ENCODE measurements at regions not wholly inside any gene's neighbourhood (a gene's known extent, or its start where the extent isn't known, plus 50 kb on each side); places are given as distances from the start of the nearest gene placed in this dataset.

DNA sequence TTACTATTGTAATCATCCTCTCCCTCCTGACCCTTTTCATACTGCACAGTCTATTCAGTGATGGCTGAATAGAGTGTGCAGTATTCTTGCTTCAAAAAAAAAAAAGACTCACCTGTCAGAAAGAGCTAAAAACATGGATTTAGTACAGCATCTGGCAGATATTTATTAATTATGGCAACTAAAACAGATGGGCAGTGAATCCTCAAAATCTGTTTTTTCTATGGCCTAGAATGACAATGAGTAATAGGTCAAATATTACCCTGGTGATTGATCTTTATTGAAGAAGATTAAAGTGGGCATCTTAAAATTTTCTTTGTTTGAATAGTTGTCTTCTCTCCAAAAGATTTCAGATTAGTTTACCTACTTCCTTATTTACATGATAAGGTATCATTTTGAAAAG is 543.6 kb downstream of the FOXG1 start:
- no peak for TF ChIP-seq POLR2AphosphoS5 (IDR thresholded peaks at IDR 0.05)
- TF ChIP-seq, protein P1, sequence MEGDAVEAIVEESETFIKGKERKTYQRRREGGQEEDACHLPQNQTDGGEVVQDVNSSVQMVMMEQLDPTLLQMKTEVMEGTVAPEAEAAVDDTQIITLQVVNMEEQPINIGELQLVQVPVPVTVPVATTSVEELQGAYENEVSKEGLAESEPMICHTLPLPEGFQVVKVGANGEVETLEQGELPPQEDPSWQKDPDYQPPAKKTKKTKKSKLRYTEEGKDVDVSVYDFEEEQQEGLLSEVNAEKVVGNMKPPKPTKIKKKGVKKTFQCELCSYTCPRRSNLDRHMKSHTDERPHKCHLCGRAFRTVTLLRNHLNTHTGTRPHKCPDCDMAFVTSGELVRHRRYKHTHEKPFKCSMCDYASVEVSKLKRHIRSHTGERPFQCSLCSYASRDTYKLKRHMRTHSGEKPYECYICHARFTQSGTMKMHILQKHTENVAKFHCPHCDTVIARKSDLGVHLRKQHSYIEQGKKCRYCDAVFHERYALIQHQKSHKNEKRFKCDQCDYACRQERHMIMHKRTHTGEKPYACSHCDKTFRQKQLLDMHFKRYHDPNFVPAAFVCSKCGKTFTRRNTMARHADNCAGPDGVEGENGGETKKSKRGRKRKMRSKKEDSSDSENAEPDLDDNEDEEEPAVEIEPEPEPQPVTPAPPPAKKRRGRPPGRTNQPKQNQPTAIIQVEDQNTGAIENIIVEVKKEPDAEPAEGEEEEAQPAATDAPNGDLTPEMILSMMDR (IDR thresholded peaks at IDR 0.05) = no peak
- no peak for TF ChIP-seq POLR2A (IDR thresholded peaks at IDR 0.05; ENCODE audit: low read depth)
- TF ChIP-seq EP300 (IDR thresholded peaks at IDR 0.05) = no peak
- H3K27ac ChIP-seq (replicated peaks in 1 of 4) = no peak overlapping the region
- no peak for DNase-seq (ENCODE audit: extremely low spot score)
- H3K36me3 ChIP-seq = no peaks in the 10 kb centered on the region
- H3K27me3 ChIP-seq = no peaks in the 10 kb centered on the region
- intact Hi-C loops (cut with DNase I) = no loop called here
- no peak overlapping the region for H3K4me3 ChIP-seq
- H3K4me1 ChIP-seq = no peaks in the 10 kb centered on the region
- no peaks in the 10 kb centered on the region for H3K9me3 ChIP-seq

DNA sequence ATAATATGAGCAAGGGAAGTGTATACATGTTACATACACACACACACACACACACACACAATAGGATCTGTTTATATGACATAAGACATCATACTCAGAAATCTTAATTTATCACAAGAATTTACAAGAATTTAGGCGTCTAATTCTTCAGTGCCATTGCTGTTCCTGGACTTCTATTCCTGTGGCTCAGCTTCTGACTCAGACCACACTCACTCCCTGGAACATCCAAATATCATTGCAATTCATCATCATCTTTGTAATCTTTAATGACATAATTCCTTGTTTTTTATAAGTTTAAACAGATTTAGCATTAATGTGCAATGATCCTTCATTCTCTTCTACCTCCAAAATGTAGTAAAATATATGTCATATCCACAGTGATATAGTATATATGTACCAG is 544.2 kb downstream of the FOXG1 start:
- DNase-seq (ENCODE audit: extremely low spot score) = no peak
- Histone ChIP-seq H3K4me3 (no peak overlapping the region), H3K27ac (replicated peaks in 1 of 4) (no peak overlapping the region), H3K36me3 (no peaks in the 10 kb centered on the region), H3K4me1 (no peaks in the 10 kb centered on the region), H3K9me3 (no peaks in the 10 kb centered on the region), H3K27me3 (no peaks in the 10 kb centered on the region)
- TF ChIP-seq EP300 (IDR thresholded peaks at IDR 0.05) (no peak), POLR2A (IDR thresholded peaks at IDR 0.05; ENCODE audit: low read depth) (no peak), POLR2AphosphoS5 (IDR thresholded peaks at IDR 0.05) (no peak)
- TF ChIP-seq, protein P1 (IDR thresholded peaks at IDR 0.05) = no peak
- intact Hi-C loops (cut with DNase I) = no loop called here
- 61% methylated on average over 1 of the region's 1 CpG for WGBS

DNA sequence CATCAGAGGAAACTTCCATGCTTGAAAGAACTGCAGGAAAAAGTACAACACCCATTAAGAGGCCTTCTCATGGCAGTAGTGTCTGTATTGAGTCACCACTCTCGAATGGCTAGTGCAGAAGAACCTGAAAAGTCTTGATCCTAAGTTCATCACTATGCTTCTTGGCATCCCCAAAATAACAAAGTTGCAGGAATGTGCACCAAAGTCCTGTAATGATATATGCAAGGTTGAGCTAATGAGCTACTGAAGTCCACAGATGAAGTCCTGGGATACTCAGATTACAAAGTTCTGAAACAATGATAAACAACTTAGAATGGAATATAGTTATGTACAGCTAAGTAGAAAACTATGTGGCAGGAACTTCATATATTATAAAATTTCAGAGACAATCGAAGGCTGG is 545.4 kb downstream of the FOXG1 start:
- Histone ChIP-seq H3K9me3 (no peaks in the 10 kb centered on the region), H3K4me3 (no peak overlapping the region), H3K27ac (replicated peaks in 1 of 4) (no peak overlapping the region), H3K4me1 (no peaks in the 10 kb centered on the region), H3K27me3 (no peaks in the 10 kb centered on the region), H3K36me3 (no peaks in the 10 kb centered on the region)
- TF ChIP-seq, protein P1 (IDR thresholded peaks at IDR 0.05) = no peak
- TF ChIP-seq POLR2A (IDR thresholded peaks at IDR 0.05; ENCODE audit: low read depth) (no peak), POLR2AphosphoS5 (IDR thresholded peaks at IDR 0.05) (no peak), EP300 (IDR thresholded peaks at IDR 0.05) (no peak)
- intact Hi-C loops (cut with DNase I) = no loop called here
- no peak for DNase-seq (ENCODE audit: extremely low spot score)
- 62% methylated on average over 2 of the region's 2 CpGs for WGBS

DNA sequence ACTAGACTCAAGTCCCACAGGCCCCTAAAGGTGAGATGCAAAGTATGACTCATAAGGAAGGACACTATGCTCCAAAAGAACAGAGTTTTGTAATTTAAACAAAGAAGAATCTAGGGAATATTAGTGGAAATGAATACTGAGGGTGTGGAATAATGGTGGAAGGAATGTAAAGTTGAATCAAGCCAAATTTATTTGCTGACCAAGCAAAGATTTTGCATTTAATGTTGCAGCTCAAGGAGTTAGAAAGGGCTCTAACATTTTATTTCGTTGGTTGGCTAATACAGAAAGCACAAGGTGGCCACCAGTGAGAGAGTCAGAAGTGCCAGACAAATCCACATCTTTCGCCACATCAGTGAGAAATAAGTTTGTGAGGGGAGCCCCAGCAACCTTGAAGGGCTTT is 550.3 kb downstream of the FOXG1 start:
- intact Hi-C loops (cut with DNase I) = no loop called here
- WGBS = 89% methylated on average over 2 of the region's 2 CpGs
- no peak overlapping the region for H3K4me3 ChIP-seq

DNA sequence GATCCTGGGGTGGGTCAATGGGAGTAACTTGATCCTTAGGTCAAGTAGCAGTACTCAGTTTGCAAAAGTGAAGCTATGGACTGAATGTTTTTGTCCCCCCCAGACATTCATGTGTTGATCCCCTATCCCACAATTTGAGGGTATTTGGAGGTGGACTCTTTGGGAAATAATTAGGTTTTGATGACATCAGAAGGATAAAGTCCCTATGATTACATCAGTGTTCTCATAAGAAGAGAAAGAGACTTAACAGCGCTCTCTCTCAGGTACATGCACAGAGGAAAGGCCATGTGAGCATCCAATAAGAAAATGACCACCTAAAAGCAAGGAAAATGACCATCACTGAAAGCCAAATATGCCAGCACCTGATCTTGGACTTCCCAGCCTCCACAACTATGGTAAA is 550.8 kb downstream of the FOXG1 start:
- WGBS = 84% methylated on average over 1 of the region's 1 CpG

More for the DNA sequence above, 550.3 kb downstream of the FOXG1 start:
- H3K9me3 ChIP-seq = no peaks in the 10 kb centered on the region
- no peaks in the 10 kb centered on the region for H3K27me3 ChIP-seq
- H3K36me3 ChIP-seq = no peaks in the 10 kb centered on the region
- H3K4me1 ChIP-seq = no peaks in the 10 kb centered on the region
- TF ChIP-seq POLR2A (IDR thresholded peaks at IDR 0.05; ENCODE audit: low read depth) (no peak), POLR2AphosphoS5 (IDR thresholded peaks at IDR 0.05) (no peak), EP300 (IDR thresholded peaks at IDR 0.05) (no peak)
- TF ChIP-seq, protein P1 (IDR thresholded peaks at IDR 0.05) = no peak
- H3K27ac ChIP-seq (replicated peaks in 1 of 4) = no peak overlapping the region
- no peak for DNase-seq (ENCODE audit: extremely low spot score)

More for the DNA sequence above, 550.8 kb downstream of the FOXG1 start:
- Histone ChIP-seq H3K27me3 (no peaks in the 10 kb centered on the region), H3K36me3 (no peaks in the 10 kb centered on the region), H3K27ac (replicated peaks in 1 of 4) (no peak overlapping the region), H3K4me3 (no peak overlapping the region), H3K9me3 (no peaks in the 10 kb centered on the region), H3K4me1 (no peaks in the 10 kb centered on the region)
- intact Hi-C loops (cut with DNase I) = no loop called here
- no peak for DNase-seq (ENCODE audit: extremely low spot score)
- no peak for TF ChIP-seq EP300 (IDR thresholded peaks at IDR 0.05)
- TF ChIP-seq, protein P1 (IDR thresholded peaks at IDR 0.05) = no peak
- no peak for TF ChIP-seq POLR2A (IDR thresholded peaks at IDR 0.05; ENCODE audit: low read depth)
- no peak for TF ChIP-seq POLR2AphosphoS5 (IDR thresholded peaks at IDR 0.05)
